GM12891 (cell line): ENCODE measurements at regions not wholly inside any gene's neighbourhood (a gene's known extent, or its start where the extent isn't known, plus 50 kb on each side); places are given as distances from the start of the nearest gene placed in this dataset.

Experiments used
- PAX5 ChIP-seq: IDR thresholded peaks from 2 replicates; pipeline ENCODE4 v1.6.1; 2011; ENCODE audit warnings: low read length, moderate library complexity, mild to moderate bottlenecking; ENCODE audit not compliant: insufficient read depth, severe bottlenecking
- POLR2A ChIP-seq: IDR thresholded peaks from 2 replicates; pipeline ENCODE4 v1.6.1; 2011; ENCODE audit warnings: low read depth, low read length, control low read depth
- POLR2AphosphoS5 ChIP-seq: IDR thresholded peaks from 2 replicates; pipeline ENCODE4 v1.6.1; 2011; ENCODE audit warnings: low read depth, low read length, control low read depth
- POU2F2 ChIP-seq: IDR thresholded peaks from 2 replicates; pipeline ENCODE4 v1.6.1; 2011; ENCODE audit warnings: low read depth, mild to moderate bottlenecking, control low read depth, low read length, moderate library complexity
- SPI1 ChIP-seq: IDR thresholded peaks from 2 replicates; pipeline ENCODE4 v1.6.1; 2011; ENCODE audit warnings: low read depth, low read length, control low read depth
- TAF1 ChIP-seq: IDR thresholded peaks from 2 replicates; pipeline ENCODE4 v1.6.1; 2011; ENCODE audit warnings: low read depth, low read length, control low read depth

- no peak for TF ChIP-seq POLR2A
- no peak for TF ChIP-seq POLR2AphosphoS5
- TF ChIP-seq TAF1: no peak
- no peak for TF ChIP-seq SPI1
- TF ChIP-seq POU2F2: no peak
- no peak for TF ChIP-seq PAX5
These were observed 997.1 kb downstream of the RAB28 start for GRCh38 chr4:12487000-12487399.
